NOMO-1 treated with DMSO at 0.1 percent for 48 hours (cell line): ENCODE measurements at regions not wholly inside any gene's neighbourhood (a gene's known extent, or its start where the extent isn't known, plus 50 kb on each side); places are given as distances from the start of the nearest gene placed in this dataset.
"Not testable (repeated sequence)": the region's sequence is repeated elsewhere in the genome, so short reads cannot be mapped to it uniquely, and the experiment has no call there.

Source experiments
- DNase-seq: peaks from one replicate; lab custom pipeline; 2025; ENCODE audit not compliant: unreplicated experiment; lab: John Stamatoyannopoulos, UW

GRCh38 chr21:23858878-23859277 lies 1748.4 kb downstream of the MRPL39 start:
- no peak for DNase-seq

- peak; percentile 52 for DNase-seq
Observed at GRCh38 chr21:23853796-23854379, 1753.4 kb downstream of the MRPL39 start.

GRCh38 chr21:23837564-23837963 lies 1769.7 kb downstream of the MRPL39 start:
- no peak for DNase-seq

GRCh38 chr21:23822760-23823159 lies 1784.5 kb downstream of the MRPL39 start:
- DNase-seq = no peak

- no peak for DNase-seq
Observed at GRCh38 chr21:23817337-23817736, 1789.9 kb downstream of the MRPL39 start.

GRCh38 chr21:23812485-23812884 lies 1794.8 kb downstream of the MRPL39 start:
- no peak for DNase-seq

- peak; percentile 92 for DNase-seq
Observed at GRCh38 chr21:23811805-23812204, 1795.5 kb downstream of the MRPL39 start.

- DNase-seq = no peak
Observed at GRCh38 chr21:23809573-23809972, 1797.7 kb downstream of the MRPL39 start.

- not testable (repeated sequence) for DNase-seq
Observed at GRCh38 chr21:23806966-23807548, 1800.2 kb downstream of the MRPL39 start.

GRCh38 chr21:23804866-23805265 lies 1802.4 kb downstream of the MRPL39 start:
- no peak for DNase-seq

GRCh38 chr21:23801292-23801691 lies 1806.0 kb downstream of the MRPL39 start:
- no peak for DNase-seq

- DNase-seq = no peak
Observed at GRCh38 chr21:23799376-23799775, 1807.9 kb downstream of the MRPL39 start.

- DNase-seq = no peak
Observed at GRCh38 chr21:23792300-23792699, 1815.0 kb downstream of the MRPL39 start.

- DNase-seq = no peak
Observed at GRCh38 chr21:23789864-23790263, 1817.4 kb downstream of the MRPL39 start.

GRCh38 chr21:23780326-23780725 lies 1827.0 kb downstream of the MRPL39 start:
- DNase-seq = no peak

- DNase-seq = peak; percentile 2
Observed at GRCh38 chr21:23743821-23744220, 1863.5 kb downstream of the MRPL39 start.

- DNase-seq = no peak
Observed at GRCh38 chr21:23740463-23740862, 1866.8 kb downstream of the MRPL39 start.

GRCh38 chr21:23732776-23733175 lies 1874.5 kb downstream of the MRPL39 start:
- no peak for DNase-seq

GRCh38 chr21:23729331-23729730 lies 1878.0 kb downstream of the MRPL39 start:
- DNase-seq = no peak

- no peak for DNase-seq
Observed at GRCh38 chr21:23725576-23725975, 1881.7 kb downstream of the MRPL39 start.

GRCh38 chr21:23718446-23719285 lies 1888.6 kb downstream of the MRPL39 start:
- DNase-seq = no peak

GRCh38 chr21:23712166-23712565 lies 1895.1 kb downstream of the MRPL39 start:
- DNase-seq = no peak
